Astrocyte of the cerebellum (primary cell): ENCODE measurements at regions not wholly inside any gene's neighbourhood (a gene's known extent, or its start where the extent isn't known, plus 50 kb on each side); places are given as distances from the start of the nearest gene placed in this dataset.
"Not testable (repeated sequence)": the region's sequence is repeated elsewhere in the genome, so short reads cannot be mapped to it uniquely, and the experiment has no call there.

ENCODE experiments used
- DNase-seq: peaks from one replicate; pipeline ENCODE4 v3.0.0-alpha.2; 2011; ENCODE audit warnings: low read depth
- H3K4me3 ChIP-seq: 2 replicates; pipeline ENCODE4 v1.5.1; 2011; ENCODE audit warnings: mild to moderate bottlenecking, low read depth, low read length, moderate library complexity
- CTCF ChIP-seq: IDR thresholded peaks from 2 replicates; pipeline ENCODE4 v1.5.1; 2012; ENCODE audit warnings: low read length, low read depth, moderate library complexity, mild to moderate bottlenecking; ENCODE audit errors: missing control alignments
- in situ Hi-C: cut with HindIII; loops from 2 replicates; pipeline ENCODE4 v1.10.0; 2017; ENCODE audit warnings: low sequenced_read_pairs

- DNase-seq, result no peak
- H3K4me3 ChIP-seq, result no peak overlapping the region
- in situ Hi-C loops, result no loop called here
- TF ChIP-seq CTCF, result no peak
These were observed 77.2 kb upstream of the HES1 start for GRCh38 chr3:194058753-194059152.

GRCh38 chr3:194061421-194062030 lies 74.4 kb upstream of the HES1 start:
- TF ChIP-seq CTCF, result no peak
- no peak overlapping the region for H3K4me3 ChIP-seq
- peak; percentile 56 for DNase-seq
- in situ Hi-C loops, result no loop called here

GRCh38 chr3:194062830-194063229 lies 73.1 kb upstream of the HES1 start:
- no peak for TF ChIP-seq CTCF
- DNase-seq, result no peak
- no peak overlapping the region for H3K4me3 ChIP-seq
- in situ Hi-C loops, result no loop called here

GRCh38 chr3:194064380-194065332 lies 71.3 kb upstream of the HES1 start:
- in situ Hi-C loops, result no loop called here
- H3K4me3 ChIP-seq, result no peak overlapping the region
- no peak for TF ChIP-seq CTCF
- no peak for DNase-seq

GRCh38 chr3:194067327-194067726 lies 68.6 kb upstream of the HES1 start:
- DNase-seq, H3K4me3 ChIP-seq, in situ Hi-C loops: not testable (repeated sequence)

GRCh38 chr3:194067949-194068362 lies 68.0 kb upstream of the HES1 start:
- no peak for DNase-seq
- in situ Hi-C loops, result no loop called here
- no peak for TF ChIP-seq CTCF
- H3K4me3 ChIP-seq, result no peak overlapping the region

GRCh38 chr3:194069421-194070219 lies 66.3 kb upstream of the HES1 start:
- in situ Hi-C loops, result no loop called here
- DNase-seq, result no peak
- no peak overlapping the region for H3K4me3 ChIP-seq
- TF ChIP-seq CTCF, result no peak
